ENCODE measurements at regions not wholly inside any gene's neighbourhood (a gene's known extent, or its start where the extent isn't known, plus 50 kb on each side); places are given as distances from the start of the nearest gene placed in this dataset.

DNA sequence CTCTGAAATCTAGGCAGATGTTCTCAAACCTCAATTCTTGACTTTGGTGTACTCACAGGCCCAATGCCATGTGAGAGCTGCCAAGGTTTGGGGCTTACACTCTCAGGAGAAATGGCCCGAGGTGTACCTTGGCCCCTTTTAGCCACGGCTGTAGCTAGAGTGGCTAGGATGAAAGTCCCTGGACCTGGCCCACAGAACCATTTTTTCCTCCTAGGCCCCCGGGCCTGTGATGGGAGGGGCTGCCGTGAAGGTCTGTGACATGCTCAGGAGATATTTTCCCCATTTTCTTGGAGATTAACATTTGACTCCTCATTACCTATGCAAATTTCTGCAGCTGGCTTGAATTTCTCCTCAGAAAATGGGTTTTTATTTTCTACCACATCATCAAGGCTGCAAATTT, 1296.5 kb downstream of the MAT2B start:
- no peak for DNase-seq
- no peaks in the 10 kb centered on the region for H3K27me3 ChIP-seq
- H3K9me3 ChIP-seq: peaks cover 0 to 7% (median 0%) of the 10 kb centered on the region in 3 donors
- TF ChIP-seq, protein P1, sequence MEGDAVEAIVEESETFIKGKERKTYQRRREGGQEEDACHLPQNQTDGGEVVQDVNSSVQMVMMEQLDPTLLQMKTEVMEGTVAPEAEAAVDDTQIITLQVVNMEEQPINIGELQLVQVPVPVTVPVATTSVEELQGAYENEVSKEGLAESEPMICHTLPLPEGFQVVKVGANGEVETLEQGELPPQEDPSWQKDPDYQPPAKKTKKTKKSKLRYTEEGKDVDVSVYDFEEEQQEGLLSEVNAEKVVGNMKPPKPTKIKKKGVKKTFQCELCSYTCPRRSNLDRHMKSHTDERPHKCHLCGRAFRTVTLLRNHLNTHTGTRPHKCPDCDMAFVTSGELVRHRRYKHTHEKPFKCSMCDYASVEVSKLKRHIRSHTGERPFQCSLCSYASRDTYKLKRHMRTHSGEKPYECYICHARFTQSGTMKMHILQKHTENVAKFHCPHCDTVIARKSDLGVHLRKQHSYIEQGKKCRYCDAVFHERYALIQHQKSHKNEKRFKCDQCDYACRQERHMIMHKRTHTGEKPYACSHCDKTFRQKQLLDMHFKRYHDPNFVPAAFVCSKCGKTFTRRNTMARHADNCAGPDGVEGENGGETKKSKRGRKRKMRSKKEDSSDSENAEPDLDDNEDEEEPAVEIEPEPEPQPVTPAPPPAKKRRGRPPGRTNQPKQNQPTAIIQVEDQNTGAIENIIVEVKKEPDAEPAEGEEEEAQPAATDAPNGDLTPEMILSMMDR (IDR thresholded peaks at IDR 0.05): no peak
- intact Hi-C loops (cut with DNase I; ENCODE audit: low total_unique reads): no loop called here
- no peak overlapping the region for H3K4me3 ChIP-seq
- no peak overlapping the region for H3K27ac ChIP-seq
- no peaks in the 10 kb centered on the region for H3K36me3 ChIP-seq
- no peaks in the 10 kb centered on the region for H3K4me1 ChIP-seq

DNA sequence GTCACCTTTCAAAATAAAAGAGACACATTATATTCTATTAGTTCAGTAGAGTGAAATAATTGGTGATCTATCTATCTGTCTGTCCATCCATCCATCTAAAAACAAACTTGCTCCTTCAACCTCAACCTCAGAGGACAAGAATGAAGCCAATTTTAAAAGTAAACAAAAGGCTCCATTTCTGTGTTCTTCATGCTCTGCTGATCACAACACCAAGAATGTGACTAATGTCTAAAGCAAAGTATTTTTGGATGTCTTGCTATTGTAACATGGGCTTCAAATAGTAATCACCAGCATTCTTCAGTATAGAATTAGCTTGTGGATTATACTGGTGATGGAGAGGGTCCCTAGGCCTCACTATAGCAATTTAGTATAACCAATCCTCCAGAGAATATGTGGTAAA, 1304.4 kb downstream of the MAT2B start:
- no peaks in the 10 kb centered on the region for H3K4me1 ChIP-seq
- no peak overlapping the region for H3K4me3 ChIP-seq
- intact Hi-C loops (cut with DNase I; ENCODE audit: low total_unique reads): no loop called here
- no peaks in the 10 kb centered on the region for H3K27me3 ChIP-seq
- no peak for DNase-seq
- H3K36me3 ChIP-seq: no peaks in the 10 kb centered on the region
- H3K9me3 ChIP-seq: no peaks in the 10 kb centered on the region
- H3K27ac ChIP-seq: no peak overlapping the region
- TF ChIP-seq, protein P1 (IDR thresholded peaks at IDR 0.05): no peak

- no peaks in the 10 kb centered on the region for H3K27me3 ChIP-seq
- no peaks in the 10 kb centered on the region for H3K36me3 ChIP-seq
- no peak for DNase-seq
- H3K27ac ChIP-seq: no peak overlapping the region
- no peaks in the 10 kb centered on the region for H3K4me1 ChIP-seq
- H3K4me3 ChIP-seq: no peak overlapping the region
- TF ChIP-seq, protein P1 (IDR thresholded peaks at IDR 0.05): no peak
- intact Hi-C loops (cut with DNase I; ENCODE audit: low total_unique reads): no loop called here
- H3K9me3 ChIP-seq: no peaks in the 10 kb centered on the region
Measured at GRCh38 chr5:164818445-164818844, 1313.0 kb downstream of the MAT2B start.

GRCh38 chr5:164824671-164825070, 1319.3 kb downstream of the MAT2B start:
- no peak for DNase-seq
- TF ChIP-seq, protein P1 (IDR thresholded peaks at IDR 0.05): no peak

DNA sequence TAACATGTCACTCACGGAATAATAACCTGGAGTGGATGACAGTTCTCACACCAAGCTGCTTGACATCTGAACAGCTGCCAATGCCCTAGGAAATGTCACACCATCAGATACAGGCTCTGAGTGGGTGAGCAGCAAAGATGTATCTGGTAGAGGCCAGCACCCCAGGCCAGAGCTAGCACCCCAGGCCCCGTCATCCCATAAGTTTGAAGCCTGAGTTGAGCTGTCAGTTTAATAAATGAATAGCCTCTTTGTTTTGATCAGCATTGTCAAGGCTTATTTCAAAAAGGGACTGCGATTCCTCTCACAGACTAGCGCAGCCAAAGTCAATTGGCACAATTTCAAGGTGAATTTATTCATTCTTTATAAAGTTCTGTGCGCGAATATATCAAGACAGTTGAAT, 1327.1 kb downstream of the MAT2B start:
- Histone ChIP-seq H3K4me3 (no peak overlapping the region), H3K9me3 (no peaks in the 10 kb centered on the region), H3K27ac (no peak overlapping the region), H3K27me3 (no peaks in the 10 kb centered on the region), H3K36me3 (no peaks in the 10 kb centered on the region), H3K4me1 (no peaks in the 10 kb centered on the region)
- intact Hi-C loops (cut with DNase I; ENCODE audit: low total_unique reads): no loop called here
- no peak for DNase-seq
- TF ChIP-seq, protein P1 (IDR thresholded peaks at IDR 0.05): no peak

More at GRCh38 chr5:164824671-164825070, 1319.3 kb downstream of the MAT2B start:
- H3K36me3 ChIP-seq: no peaks in the 10 kb centered on the region
- no peak overlapping the region for H3K27ac ChIP-seq
- intact Hi-C loops (cut with DNase I; ENCODE audit: low total_unique reads): no loop called here
- no peak overlapping the region for H3K4me3 ChIP-seq
- H3K9me3 ChIP-seq: no peaks in the 10 kb centered on the region
- H3K4me1 ChIP-seq: no peaks in the 10 kb centered on the region
- no peaks in the 10 kb centered on the region for H3K27me3 ChIP-seq

DNA sequence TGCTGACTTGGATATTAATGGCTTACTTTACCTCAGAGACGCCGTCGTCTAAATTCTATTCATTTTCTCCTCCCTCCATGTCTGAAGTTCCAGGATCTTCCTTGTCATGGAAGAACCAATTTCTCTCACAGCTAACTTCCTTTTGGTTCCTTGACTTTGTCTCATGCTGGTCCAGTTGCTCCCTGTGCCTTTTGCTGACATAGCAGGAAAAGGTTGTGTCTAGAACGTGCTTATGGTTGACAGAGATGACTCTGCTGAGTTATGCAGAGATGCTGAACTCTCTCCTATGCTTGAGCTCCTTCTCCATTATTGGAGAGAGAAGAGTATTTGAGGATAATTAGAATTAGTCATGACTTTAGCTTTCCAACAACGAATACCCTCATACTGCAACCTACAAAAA, 1338.9 kb downstream of the MAT2B start:
- Histone ChIP-seq H3K4me1 (no peaks in the 10 kb centered on the region), H3K36me3 (no peaks in the 10 kb centered on the region), H3K27me3 (no peaks in the 10 kb centered on the region), H3K9me3 (no peaks in the 10 kb centered on the region), H3K4me3 (no peak overlapping the region), H3K27ac (no peak overlapping the region)
- intact Hi-C loops (cut with DNase I; ENCODE audit: low total_unique reads): no loop called here
- TF ChIP-seq, protein P1 (IDR thresholded peaks at IDR 0.05): no peak
- no peak for DNase-seq

Measured in tibial artery (tissue), 4 donors.